Esophagus muscularis mucosa (tissue), 4 donors: ENCODE measurements at regions not wholly inside any gene's neighbourhood (a gene's known extent, or its start where the extent isn't known, plus 50 kb on each side); places are given as distances from the start of the nearest gene placed in this dataset.

Experiments
- DNase-seq: peaks from one replicate; pipeline ENCODE4 v3.0.0-alpha.2; 2017; ENCODE audit errors: extremely low spot score
- H3K27ac ChIP-seq, 4 donors: fragments of 200-600 bp; sonication (generic); replicated peaks in 1 of 4; 1 replicate in 3 of 4; 2 replicates in 1 of 4; pipeline ENCODE4 v1.5.1; 2016 to 2019; ENCODE audit warnings: mild to moderate bottlenecking in 1 of 4
- H3K27me3 ChIP-seq, 4 donors: fragments of 200-600 bp; sonication (generic); one replicate each; pipeline versions ENCODE4 v1.5.1 to v1.6.0; 2016 to 2019
- H3K36me3 ChIP-seq, 4 donors: fragments of 200-600 bp; sonication (generic); one replicate each; pipeline ENCODE4 v1.5.1; 2016 to 2019
- H3K4me1 ChIP-seq, 4 donors: fragments of 200-600 bp; sonication (generic); one replicate each; pipeline ENCODE4 v1.5.1; 2016 to 2019
- H3K4me3 ChIP-seq, 4 donors: fragments of 200-600 bp; sonication (generic); 1 replicate in 2 of 4; 2 replicates in 2 of 4; pipeline ENCODE4 v1.5.1; 2016 to 2019; ENCODE audit warnings: mild to moderate bottlenecking in 4 of 4, moderate library complexity in 1 of 4
- H3K9me3 ChIP-seq, 4 donors: fragments of 200-600 bp; sonication (generic); 1 replicate in 3 of 4; 2 replicates in 1 of 4; pipeline ENCODE4 v1.5.1; 2016 to 2019
- CTCF ChIP-seq, 3 experiments: fragments of 200-600 bp in 2 of 3; fragments of 450-650 bp in 1 of 3; sonication (generic) in 2 of 3; IDR thresholded peaks; one replicate each; pipeline ENCODE4 v1.5.1; 2017 to 2019; ENCODE audit warnings: antibody characterized with exemption in 3 of 3, mild to moderate bottlenecking in 2 of 3, moderate library complexity in 1 of 3
- EP300 ChIP-seq: sonication (generic); formaldehyde crosslinking; IDR thresholded peaks from one replicate; pipeline ENCODE4 v1.6.1; 2017; ENCODE audit warnings: antibody characterized with exemption
- POLR2A ChIP-seq: fragments of 450-650 bp; IDR thresholded peaks from one replicate; pipeline ENCODE4 v1.6.1; 2017; ENCODE audit warnings: antibody characterized with exemption, moderate library complexity, mild to moderate bottlenecking, low read depth
- POLR2AphosphoS5 ChIP-seq, 2 donors: sonication (generic); formaldehyde crosslinking; IDR thresholded peaks; one replicate each; pipeline ENCODE4 v1.6.1; 2017; ENCODE audit warnings: antibody characterized with exemption in 2 of 2
- WGBS: methylation state at CpG from one replicate; pipeline ENCODE4 v1.1.5; 2018; 5-methylcytosine and 5-hydroxymethylcytosine counted together
- intact Hi-C: fragments of 100-400 bp; cut with DNase I; formaldehyde crosslinking; loops from one replicate; pipeline ENCODE4 v1.15.1; 2023

DNA sequence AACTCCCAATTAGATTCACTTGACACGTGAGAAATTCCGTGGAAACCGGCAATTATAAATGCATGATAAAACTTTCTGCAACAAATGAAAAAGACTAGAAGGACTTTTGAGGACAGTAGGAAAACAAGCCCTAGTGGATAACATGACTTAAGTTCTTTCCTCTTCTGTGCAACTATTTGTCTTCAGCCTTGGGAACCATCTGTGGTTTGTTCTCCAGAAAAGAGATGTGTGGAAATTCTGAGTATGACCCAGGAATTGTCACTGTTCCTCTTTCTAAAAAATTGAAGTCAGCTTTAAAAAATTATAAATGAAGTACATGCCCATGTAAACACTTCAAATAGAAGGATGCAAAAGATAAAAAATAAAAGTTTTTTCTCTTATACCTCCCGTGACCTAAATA, 128.6 kb upstream of the SVIL start:
- intact Hi-C loops = no loop called here
- H3K27me3 ChIP-seq = no peaks in the 10 kb centered on the region
- H3K4me3 ChIP-seq = no peak overlapping the region
- no peak for DNase-seq
- TF ChIP-seq EP300 (no peak), POLR2AphosphoS5 (IDR thresholded peaks at IDR 0.05) (no peak), POLR2A (no peak)
- no peak overlapping the region for H3K27ac ChIP-seq
- H3K4me1 ChIP-seq = peaks cover 0 to 12% (median 6%) of the 10 kb centered on the region in 4 donors
- H3K36me3 ChIP-seq = no peaks in the 10 kb centered on the region
- 83% methylated on average over 4 of the region's 4 CpGs for WGBS
- no peaks in the 10 kb centered on the region for H3K9me3 ChIP-seq

DNA sequence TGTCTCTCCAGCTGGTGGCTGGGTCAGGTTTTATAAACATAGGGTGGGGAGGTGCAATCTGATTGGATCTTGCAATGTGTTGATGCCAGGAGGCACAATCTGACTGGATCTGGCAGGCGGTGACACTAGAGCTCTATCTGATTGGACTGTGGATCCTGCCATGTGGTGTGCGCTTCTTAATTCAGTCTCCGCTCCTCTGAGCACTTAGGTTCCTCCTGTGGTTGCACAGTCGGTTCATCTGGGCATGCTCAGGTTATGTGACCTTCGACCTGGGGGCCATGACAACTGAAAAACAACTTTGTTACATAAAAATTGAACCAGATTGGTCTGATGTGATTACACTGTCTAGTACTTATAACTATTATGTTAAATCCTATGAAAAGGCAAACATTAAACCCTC, 127.1 kb upstream of the SVIL start:
- intact Hi-C loops = no loop called here
- TF ChIP-seq POLR2AphosphoS5 (IDR thresholded peaks at IDR 0.05) (no peak), CTCF (IDR thresholded peaks at IDR 0.05) (no peak), EP300 (no peak), POLR2A (no peak)
- Histone ChIP-seq H3K4me3 (no peak overlapping the region), H3K27ac (no peak overlapping the region), H3K9me3 (no peaks in the 10 kb centered on the region), H3K27me3 (no peaks in the 10 kb centered on the region), H3K36me3 (no peaks in the 10 kb centered on the region), H3K4me1 (peaks cover 0 to 25% (median 17%) of the 10 kb centered on the region in 4 donors)
- 100% methylated on average over 5 of the region's 5 CpGs for WGBS
- DNase-seq = no peak

DNA sequence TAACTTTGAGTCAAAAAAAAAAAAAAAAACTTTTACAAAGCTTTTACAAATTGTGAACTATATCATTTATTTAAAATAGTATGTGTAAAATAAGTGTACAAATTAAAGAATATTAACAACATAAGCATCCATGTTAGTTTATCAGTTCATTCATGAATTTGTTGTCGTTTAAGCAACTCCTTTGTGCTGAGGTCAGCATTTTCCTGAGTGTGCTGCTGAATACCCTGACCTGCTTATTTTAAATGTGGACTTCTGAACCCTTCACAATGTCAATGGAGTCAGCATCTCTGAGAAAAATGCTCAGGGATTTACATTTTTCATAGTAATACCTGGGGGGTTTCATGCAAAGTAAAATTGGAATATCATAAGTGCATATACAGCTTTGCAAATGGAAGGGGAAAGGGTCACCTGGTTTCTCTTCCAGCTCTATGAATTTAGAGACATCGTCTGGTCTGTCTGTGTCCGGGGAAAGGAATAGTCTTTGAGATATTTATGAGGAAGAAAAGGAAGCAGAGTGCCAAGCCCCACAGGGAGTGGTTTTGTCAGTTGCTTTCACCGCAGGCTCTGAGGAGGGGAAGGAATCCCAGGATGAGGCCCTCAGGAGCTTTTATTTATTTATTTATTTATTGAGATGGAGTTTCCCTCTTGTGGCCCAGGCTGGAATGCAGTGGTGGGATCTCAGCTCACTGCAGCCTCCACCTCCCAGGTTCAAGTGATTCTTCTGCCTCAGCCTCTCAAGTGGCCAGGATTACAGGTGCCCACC, 125.5 kb upstream of the SVIL start:
- Histone ChIP-seq H3K4me1 (peaks cover 0 to 26% (median 16%) of the 10 kb centered on the region in 4 donors), H3K27me3 (no peaks in the 10 kb centered on the region), H3K27ac (no peak overlapping the region), H3K36me3 (no peaks in the 10 kb centered on the region), H3K4me3 (no peak overlapping the region), H3K9me3 (no peaks in the 10 kb centered on the region)
- 84% methylated on average over 4 of the region's 4 CpGs for WGBS
- DNase-seq = no peak
- intact Hi-C loops = no loop called here
- TF ChIP-seq POLR2AphosphoS5 (IDR thresholded peaks at IDR 0.05) (no peak), POLR2A (no peak), EP300 (no peak), CTCF (IDR thresholded peaks at IDR 0.05) (no peak)

GRCh38 chr10:29757551-29758297, 123.0 kb upstream of the SVIL start:
- Histone ChIP-seq H3K27ac (peak overlapping the region in 2 of 4 donors; percentile 43 to 62), H3K4me3 (no peak overlapping the region), H3K4me1 (peaks cover 0 to 32% (median 16%) of the 10 kb centered on the region in 4 donors), H3K36me3 (no peaks in the 10 kb centered on the region), H3K9me3 (no peaks in the 10 kb centered on the region), H3K27me3 (no peaks in the 10 kb centered on the region)
- TF ChIP-seq POLR2A = no peak
- no peak for TF ChIP-seq CTCF (IDR thresholded peaks at IDR 0.05)
- TF ChIP-seq EP300 = no peak
- peak in 1 of 2 donors; percentile 37 for TF ChIP-seq POLR2AphosphoS5 (IDR thresholded peaks at IDR 0.05)
- no peak for DNase-seq
- intact Hi-C loops = no loop called here
- WGBS = 63% methylated on average over 8 of the region's 9 CpGs

- DNase-seq = no peak
- Histone ChIP-seq H3K9me3 (no peaks in the 10 kb centered on the region), H3K27ac (no peak overlapping the region), H3K4me3 (no peak overlapping the region), H3K36me3 (no peaks in the 10 kb centered on the region), H3K27me3 (no peaks in the 10 kb centered on the region), H3K4me1 (peaks cover 0 to 32% (median 16%) of the 10 kb centered on the region in 4 donors)
- intact Hi-C loops = no loop called here
- 65% methylated on average over 3 of the region's 3 CpGs for WGBS
- TF ChIP-seq CTCF (IDR thresholded peaks at IDR 0.05) = no peak
- TF ChIP-seq EP300 = no peak
- no peak for TF ChIP-seq POLR2A
- TF ChIP-seq POLR2AphosphoS5 (IDR thresholded peaks at IDR 0.05) = no peak
Measured at GRCh38 chr10:29756451-29756850, 121.7 kb upstream of the SVIL start.
